ENCODE measurements at regions not wholly inside any gene's neighbourhood (a gene's known extent, or its start where the extent isn't known, plus 50 kb on each side); places are given as distances from the start of the nearest gene placed in this dataset.

DNA sequence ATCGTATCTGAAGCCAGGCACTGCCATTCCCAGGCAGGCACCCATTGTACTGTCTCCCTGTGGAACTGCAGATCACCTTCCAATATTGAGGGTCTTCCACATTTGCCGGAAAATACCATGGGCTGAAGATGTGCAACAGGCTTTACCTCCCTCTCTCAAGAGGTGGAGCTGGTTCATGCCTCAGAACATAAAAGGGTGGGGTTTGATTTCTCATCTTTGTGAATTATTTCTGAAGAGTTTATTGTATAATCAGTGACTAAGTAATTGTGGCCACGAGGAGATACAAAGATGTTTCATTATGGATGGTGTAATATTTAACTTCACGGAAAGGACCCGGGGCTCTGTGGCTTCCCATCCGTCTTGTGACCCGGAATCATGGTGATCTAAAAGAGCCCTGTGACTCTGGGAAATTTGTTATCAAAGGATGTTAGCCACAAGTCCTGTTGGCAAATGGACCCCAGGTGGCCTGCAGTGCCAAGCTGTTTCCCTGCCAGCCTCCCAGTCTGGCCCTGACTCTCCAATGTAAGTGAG is 230.5 kb downstream of the LACC1 start:
- H3K4me3 Mint-ChIP-seq: no peak overlapping the region
- no peak overlapping the region for H3K27ac Mint-ChIP-seq
- no peaks in the 10 kb centered on the region for H3K4me1 Mint-ChIP-seq (ENCODE audit: low read depth)
- H3K27me3 Mint-ChIP-seq (ENCODE audit: low read depth): no peaks in the 10 kb centered on the region
- no peaks in the 10 kb centered on the region for H3K9me3 Mint-ChIP-seq
- H3K36me3 Mint-ChIP-seq (ENCODE audit: low read depth): no peaks in the 10 kb centered on the region
- DNase-seq (ENCODE audit: low spot score): no peak

DNA sequence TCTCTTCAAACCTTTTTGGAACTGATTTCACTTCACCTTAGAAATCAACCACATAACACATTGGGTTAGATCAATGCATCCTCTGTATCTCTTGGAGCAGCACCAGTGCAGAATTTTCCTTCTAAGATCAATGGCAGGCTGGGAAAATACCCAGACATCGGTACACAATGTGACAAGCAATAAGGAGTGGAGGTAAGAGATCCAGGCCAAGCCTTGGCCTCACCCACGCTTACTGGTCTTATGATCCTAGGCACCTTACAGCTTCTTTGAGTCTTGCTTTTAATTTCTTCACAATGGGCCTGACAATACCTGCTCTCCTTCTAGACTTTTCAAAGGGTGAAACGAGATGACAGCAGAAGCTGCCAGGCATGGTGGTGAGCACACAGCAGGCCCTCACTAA is 232.0 kb downstream of the LACC1 start:
- Mint-ChIP-seq H3K4me3 (no peak overlapping the region), H3K9me3 (no peaks in the 10 kb centered on the region), H3K4me1 (ENCODE audit: low read depth) (no peaks in the 10 kb centered on the region), H3K27me3 (ENCODE audit: low read depth) (no peaks in the 10 kb centered on the region), H3K27ac (no peak overlapping the region), H3K36me3 (ENCODE audit: low read depth) (no peaks in the 10 kb centered on the region)
- DNase-seq (ENCODE audit: low spot score): no peak

DNA sequence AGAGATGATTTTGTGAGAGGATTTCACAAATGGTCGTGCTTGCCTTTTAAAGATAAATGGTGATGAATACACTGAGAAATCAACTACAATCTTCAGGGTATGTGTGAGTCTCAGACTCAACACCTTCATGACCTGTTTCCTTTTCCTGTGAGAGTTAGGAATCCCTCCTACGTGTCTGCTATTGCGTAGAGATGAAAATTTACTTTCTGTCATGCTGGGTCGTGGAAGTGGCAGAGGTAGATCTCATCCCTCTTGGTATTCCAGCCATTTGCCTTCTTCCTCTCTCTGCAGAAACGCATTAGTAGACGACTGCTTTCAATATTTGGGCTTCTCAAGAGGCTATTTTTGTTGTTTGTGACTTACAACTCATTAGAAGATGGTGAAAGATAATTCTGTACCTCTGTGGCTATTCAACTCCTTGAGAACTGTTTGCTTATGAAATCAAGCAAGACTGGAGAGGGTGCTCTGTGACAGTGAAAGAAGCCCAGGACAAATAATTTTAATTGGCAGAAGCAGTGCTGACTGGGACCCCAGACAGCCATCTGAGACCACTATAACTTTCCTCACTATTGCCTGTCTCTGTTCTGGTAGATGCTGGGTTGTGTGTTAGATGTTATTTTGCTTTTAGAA is 233.1 kb downstream of the LACC1 start:
- H3K9me3 Mint-ChIP-seq: no peaks in the 10 kb centered on the region
- no peak for DNase-seq (ENCODE audit: low spot score)
- peaks cover 5% of the 10 kb centered on the region for H3K4me1 Mint-ChIP-seq (ENCODE audit: low read depth)
- H3K4me3 Mint-ChIP-seq: no peak overlapping the region
- H3K27me3 Mint-ChIP-seq (ENCODE audit: low read depth): no peaks in the 10 kb centered on the region
- no peaks in the 10 kb centered on the region for H3K36me3 Mint-ChIP-seq (ENCODE audit: low read depth)
- H3K27ac Mint-ChIP-seq: no peak overlapping the region

DNA sequence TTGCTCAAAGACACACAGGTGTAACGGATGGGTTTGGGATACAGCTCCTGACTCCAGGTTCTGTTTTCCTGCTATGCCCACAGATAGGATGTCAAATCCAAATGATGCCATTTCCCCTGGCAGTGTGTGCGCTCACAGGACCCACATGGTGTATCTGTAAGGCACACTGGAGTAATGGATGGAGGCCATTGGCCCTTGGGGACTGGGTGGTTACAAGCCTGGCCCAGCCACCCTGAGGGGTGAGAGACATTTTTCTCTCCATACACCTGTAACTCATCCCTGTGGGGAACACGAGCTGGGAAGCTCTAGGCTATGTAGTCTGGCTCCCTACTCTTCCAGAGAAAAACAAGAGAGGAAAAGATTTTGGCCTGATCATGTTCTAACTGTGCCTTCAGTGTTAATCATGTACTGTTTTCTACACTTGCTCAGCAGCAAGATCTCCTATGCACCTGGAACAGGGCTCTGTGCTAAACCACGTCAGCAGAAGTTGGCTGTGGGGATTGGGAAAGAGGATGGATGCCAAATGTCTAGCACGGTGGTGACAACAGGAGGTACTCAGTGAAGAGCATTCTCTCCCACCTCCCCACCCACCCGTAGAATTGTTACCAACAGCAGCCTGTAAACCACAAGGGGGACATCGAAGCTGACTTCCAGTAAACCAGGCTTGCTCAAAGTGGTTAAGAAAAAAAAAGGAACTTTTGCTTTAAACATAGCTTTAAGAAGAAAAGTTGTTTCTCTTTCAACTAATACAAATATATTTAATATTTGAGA is 237.0 kb downstream of the LACC1 start:
- Mint-ChIP-seq H3K4me1 (ENCODE audit: low read depth) (peaks cover 5% of the 10 kb centered on the region), H3K27ac (no peak overlapping the region), H3K4me3 (no peak overlapping the region), H3K9me3 (no peaks in the 10 kb centered on the region), H3K36me3 (ENCODE audit: low read depth) (no peaks in the 10 kb centered on the region), H3K27me3 (ENCODE audit: low read depth) (peaks cover 2% of the 10 kb centered on the region)
- no peak for DNase-seq (ENCODE audit: low spot score)

DNA sequence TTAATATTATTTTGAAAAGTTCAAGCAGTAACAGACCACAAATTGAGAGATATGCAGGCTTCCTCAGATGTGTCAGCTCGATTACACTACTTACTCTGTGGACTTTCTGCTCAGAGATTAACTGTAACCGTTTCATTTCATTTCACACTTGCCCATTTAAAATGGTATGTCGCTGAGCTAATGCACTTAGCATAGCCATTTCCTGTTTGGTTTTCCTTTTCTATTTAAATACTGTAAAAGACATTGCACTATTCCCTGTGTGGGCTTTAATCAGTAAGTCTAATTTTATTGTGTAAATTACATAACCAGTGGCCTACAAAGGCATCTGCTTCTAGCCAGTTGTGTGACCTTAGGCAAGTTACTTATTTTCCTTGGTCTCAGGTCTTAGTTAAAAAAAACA is 237.6 kb downstream of the LACC1 start:
- no peak for DNase-seq (ENCODE audit: low spot score)
- Mint-ChIP-seq H3K4me1 (ENCODE audit: low read depth) (peaks cover 5% of the 10 kb centered on the region), H3K27ac (no peak overlapping the region)

DNA sequence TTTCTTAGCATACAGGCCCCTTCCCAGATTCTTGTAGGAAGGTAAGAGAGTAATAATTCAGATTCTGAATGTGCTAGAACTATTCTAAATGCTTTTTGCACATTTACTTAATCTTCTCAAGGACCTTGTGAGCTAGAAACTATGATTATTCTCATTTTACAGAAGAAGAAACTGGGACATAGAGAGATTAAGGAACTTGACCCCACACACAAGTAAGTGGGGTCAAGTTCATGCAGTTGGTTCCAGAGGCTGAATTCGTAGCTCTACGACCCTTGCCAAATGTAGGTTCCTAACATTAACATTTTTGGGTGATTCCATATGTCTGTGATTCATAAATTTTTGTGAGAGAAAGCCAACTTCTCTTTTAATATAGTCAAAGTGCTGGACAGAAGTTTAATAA is 238.1 kb downstream of the LACC1 start:
- no peak overlapping the region for H3K27ac Mint-ChIP-seq
- peaks cover 5% of the 10 kb centered on the region for H3K4me1 Mint-ChIP-seq (ENCODE audit: low read depth)
- no peaks in the 10 kb centered on the region for H3K9me3 Mint-ChIP-seq
- no peaks in the 10 kb centered on the region for H3K36me3 Mint-ChIP-seq (ENCODE audit: low read depth)
- no peak for DNase-seq (ENCODE audit: low spot score)
- H3K4me3 Mint-ChIP-seq: no peak overlapping the region
- H3K27me3 Mint-ChIP-seq (ENCODE audit: low read depth): peaks cover 2% of the 10 kb centered on the region

More for the DNA sequence above, 237.6 kb downstream of the LACC1 start:
- H3K4me3 Mint-ChIP-seq: no peak overlapping the region
- no peaks in the 10 kb centered on the region for H3K36me3 Mint-ChIP-seq (ENCODE audit: low read depth)
- H3K9me3 Mint-ChIP-seq: no peaks in the 10 kb centered on the region
- peaks cover 2% of the 10 kb centered on the region for H3K27me3 Mint-ChIP-seq (ENCODE audit: low read depth)

DNA sequence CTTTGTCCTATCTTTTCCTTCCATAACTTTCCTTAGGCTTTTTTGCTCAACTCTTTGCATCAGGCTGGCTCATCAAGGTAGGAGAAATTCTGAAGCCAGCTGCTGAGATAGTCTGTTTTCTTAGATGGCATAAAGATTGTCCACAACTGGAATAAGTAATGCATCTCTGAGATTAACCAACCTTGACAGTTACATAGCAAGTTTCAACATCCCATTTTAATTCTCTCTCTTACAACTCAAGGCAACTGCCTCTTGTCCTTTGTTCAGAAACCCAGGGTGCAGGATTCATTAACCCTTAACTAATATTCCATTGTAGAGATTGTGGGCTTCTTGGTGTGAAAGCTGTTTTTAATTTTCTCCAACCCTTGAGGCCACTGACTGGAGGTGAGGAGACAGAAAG is 239.2 kb downstream of the LACC1 start:
- Mint-ChIP-seq H3K27ac (no peak overlapping the region), H3K4me1 (ENCODE audit: low read depth) (peaks cover 5% of the 10 kb centered on the region), H3K4me3 (no peak overlapping the region), H3K9me3 (peaks cover 3% of the 10 kb centered on the region), H3K36me3 (ENCODE audit: low read depth) (no peaks in the 10 kb centered on the region), H3K27me3 (ENCODE audit: low read depth) (peaks cover 2% of the 10 kb centered on the region)
- no peak for DNase-seq (ENCODE audit: low spot score)

DNA sequence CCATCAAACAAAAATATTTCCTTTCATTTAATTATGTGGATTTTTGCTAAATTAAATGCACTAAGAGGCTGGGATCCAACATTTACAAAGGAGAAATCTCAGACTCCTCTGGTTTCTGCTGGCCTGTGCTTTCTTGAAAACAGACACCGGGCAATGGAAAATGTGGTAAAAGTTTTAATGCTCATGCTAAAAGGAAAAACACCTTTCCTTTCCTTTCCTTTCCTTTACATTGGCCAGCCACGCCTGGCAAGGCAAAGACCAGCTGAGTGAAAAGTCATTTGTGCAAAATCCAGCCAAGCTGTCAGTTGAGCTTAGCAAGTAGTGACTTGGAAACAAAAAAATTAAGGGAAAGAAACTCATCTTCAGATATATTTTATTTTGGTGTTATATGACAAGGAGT is 240.3 kb downstream of the LACC1 start:
- Mint-ChIP-seq H3K27ac (no peak overlapping the region), H3K4me3 (no peak overlapping the region), H3K4me1 (ENCODE audit: low read depth) (peaks cover 5% of the 10 kb centered on the region), H3K36me3 (ENCODE audit: low read depth) (no peaks in the 10 kb centered on the region), H3K9me3 (peaks cover 11% of the 10 kb centered on the region), H3K27me3 (ENCODE audit: low read depth) (peaks cover 2% of the 10 kb centered on the region)
- no peak for DNase-seq (ENCODE audit: low spot score)

DNA sequence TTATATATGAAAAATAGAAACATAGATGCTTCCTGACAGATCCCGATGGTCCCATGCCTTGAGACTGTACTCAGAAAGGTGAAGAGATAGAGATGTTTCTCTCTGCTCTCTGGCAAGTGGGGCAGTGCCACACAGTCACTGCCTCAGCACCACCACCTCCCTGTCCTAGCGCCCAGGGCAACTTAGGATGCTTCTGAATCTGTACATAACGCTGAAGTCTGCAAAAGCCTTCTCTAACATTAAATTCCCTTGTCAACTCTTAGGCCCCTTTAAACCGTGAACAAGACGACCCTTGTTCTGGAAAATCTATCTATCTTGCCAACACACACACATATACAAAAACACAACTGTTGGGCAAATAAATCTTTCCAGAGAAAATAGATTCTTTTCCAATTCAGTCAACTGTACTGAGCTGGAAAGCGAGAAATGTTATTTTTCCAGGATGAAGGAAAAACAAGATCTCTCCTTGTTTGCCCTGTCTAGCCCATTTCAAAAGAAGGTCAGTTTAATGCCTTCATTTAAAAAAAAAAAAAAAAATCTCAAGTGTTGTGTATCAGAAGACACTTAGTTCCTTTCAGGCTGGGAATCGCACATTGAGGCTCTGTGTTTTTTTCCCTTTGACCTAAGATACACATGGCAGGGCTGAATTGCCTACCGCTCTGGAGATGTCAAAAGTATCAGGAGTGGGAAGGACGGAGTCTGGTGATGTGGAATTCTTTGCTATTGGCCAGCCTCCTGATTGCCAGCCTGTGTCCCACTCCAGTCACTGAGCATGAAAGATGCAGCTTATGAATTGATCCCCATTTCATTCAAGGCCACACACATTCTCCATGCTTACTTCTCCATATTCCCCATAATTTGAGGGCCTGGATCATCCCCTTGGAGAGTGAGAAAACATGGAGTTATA is 241.4 kb downstream of the LACC1 start:
- Mint-ChIP-seq H3K4me3 (no peak overlapping the region), H3K4me1 (ENCODE audit: low read depth) (peaks cover 5% of the 10 kb centered on the region), H3K27ac (no peak overlapping the region), H3K36me3 (ENCODE audit: low read depth) (no peaks in the 10 kb centered on the region), H3K9me3 (peaks cover 11% of the 10 kb centered on the region), H3K27me3 (ENCODE audit: low read depth) (peaks cover 2% of the 10 kb centered on the region)
- no peak for DNase-seq (ENCODE audit: low spot score)

DNA sequence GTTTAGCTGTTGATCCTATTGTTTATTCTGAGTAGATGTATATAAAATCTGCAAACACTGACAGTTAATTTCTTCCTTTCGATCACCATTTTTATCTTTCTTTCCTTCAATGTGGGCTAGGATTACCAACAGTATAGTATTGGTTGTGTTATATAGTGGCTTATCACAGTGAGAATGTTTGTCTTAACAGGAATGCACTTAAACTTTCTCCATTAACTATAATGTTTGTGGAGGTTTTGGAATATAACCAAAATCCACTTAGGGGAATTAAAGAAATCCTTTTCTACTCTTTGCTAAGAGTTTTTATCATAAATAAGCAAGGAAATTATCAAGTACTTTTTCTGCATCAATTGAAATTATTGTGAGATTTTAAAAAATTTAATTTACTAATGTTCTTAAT is 244.6 kb downstream of the LACC1 start:
- no peaks in the 10 kb centered on the region for H3K4me1 Mint-ChIP-seq (ENCODE audit: low read depth)
- H3K27ac Mint-ChIP-seq: no peak overlapping the region
- H3K4me3 Mint-ChIP-seq: no peak overlapping the region
- DNase-seq (ENCODE audit: low spot score): no peak
- no peaks in the 10 kb centered on the region for H3K36me3 Mint-ChIP-seq (ENCODE audit: low read depth)
- H3K9me3 Mint-ChIP-seq: peaks cover 11% of the 10 kb centered on the region
- H3K27me3 Mint-ChIP-seq (ENCODE audit: low read depth): peaks cover 5% of the 10 kb centered on the region

DNA sequence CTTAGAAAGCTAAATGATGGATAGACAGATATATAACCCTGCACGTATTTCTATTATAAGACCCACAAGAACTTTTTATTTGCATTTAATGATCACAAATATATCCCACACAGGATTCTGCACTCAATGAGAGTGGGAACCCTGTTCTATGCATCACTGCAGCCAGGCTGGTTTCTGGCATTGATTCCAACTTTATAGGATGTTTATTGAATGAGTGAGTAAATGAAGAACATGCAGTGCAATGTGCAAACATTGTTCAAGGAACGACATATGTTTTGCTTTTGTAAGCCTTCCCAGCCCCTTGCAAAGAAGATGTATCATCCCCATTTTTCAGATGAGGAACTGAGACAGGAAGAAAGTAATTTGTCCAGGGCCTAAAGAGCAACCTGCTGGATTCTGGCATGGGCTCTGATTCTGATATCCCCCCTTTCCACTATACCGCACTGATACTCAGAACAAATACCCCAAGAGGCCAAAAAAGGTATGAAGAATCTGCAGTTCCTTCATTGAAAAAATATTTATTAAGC is 246.3 kb downstream of the LACC1 start:
- DNase-seq (ENCODE audit: low spot score): no peak
- Mint-ChIP-seq H3K36me3 (ENCODE audit: low read depth) (no peaks in the 10 kb centered on the region), H3K27me3 (ENCODE audit: low read depth) (peaks cover 6% of the 10 kb centered on the region), H3K9me3 (peaks cover 11% of the 10 kb centered on the region), H3K4me1 (ENCODE audit: low read depth) (no peaks in the 10 kb centered on the region), H3K27ac (no peak overlapping the region), H3K4me3 (no peak overlapping the region)

DNA sequence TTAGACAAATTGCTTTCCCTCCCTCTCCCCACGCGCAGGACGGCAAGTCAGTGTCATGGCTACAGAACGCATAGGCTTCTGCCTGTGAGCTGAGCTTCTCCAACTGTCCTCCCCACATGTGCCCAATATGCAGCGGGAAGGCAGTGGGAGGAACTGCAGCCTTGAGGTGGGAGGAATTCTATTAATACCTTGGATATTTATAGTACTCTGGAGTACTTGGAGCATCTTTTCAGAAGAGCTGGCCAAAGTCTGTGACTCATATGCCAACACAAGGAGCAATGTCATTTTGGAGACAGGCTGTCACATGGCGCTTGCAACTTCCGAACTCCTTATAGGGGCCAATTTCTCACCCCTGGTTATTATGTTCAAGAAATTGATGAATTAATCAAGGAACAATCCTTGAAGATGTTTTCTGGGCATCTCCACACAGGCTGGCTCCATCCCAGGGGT is 245.0 kb upstream of the SERP2 start:
- DNase-seq (ENCODE audit: low spot score): no peak
- Mint-ChIP-seq H3K36me3 (ENCODE audit: low read depth) (no peaks in the 10 kb centered on the region), H3K27me3 (ENCODE audit: low read depth) (peaks cover 9% of the 10 kb centered on the region)

DNA sequence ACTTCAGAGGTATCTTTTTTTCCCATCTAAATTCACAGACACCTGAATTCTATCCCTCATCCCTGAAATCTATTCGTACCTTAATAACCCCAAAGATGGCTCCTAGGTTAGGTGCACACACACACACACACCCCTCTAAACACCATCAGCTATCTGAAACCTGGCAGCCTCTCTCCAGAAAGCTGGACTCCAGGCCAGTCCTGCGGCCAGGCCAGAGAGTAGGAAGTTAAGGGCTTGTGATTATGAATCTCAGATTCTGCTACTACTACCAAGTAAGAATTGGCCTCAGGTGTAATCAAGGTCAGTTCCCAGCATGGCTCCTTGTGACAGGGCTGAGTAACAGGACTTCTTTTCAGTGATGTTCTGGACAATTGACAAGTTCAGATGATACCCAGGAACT is 244.2 kb upstream of the SERP2 start:
- DNase-seq (ENCODE audit: low spot score): no peak
- Mint-ChIP-seq H3K27me3 (ENCODE audit: low read depth) (peaks cover 9% of the 10 kb centered on the region), H3K27ac (no peak overlapping the region), H3K36me3 (ENCODE audit: low read depth) (no peaks in the 10 kb centered on the region), H3K4me3 (no peak overlapping the region), H3K9me3 (peaks cover 3% of the 10 kb centered on the region), H3K4me1 (ENCODE audit: low read depth) (no peaks in the 10 kb centered on the region)

More for the DNA sequence above, 245.0 kb upstream of the SERP2 start:
- Mint-ChIP-seq H3K27ac (no peak overlapping the region), H3K9me3 (peaks cover 11% of the 10 kb centered on the region), H3K4me1 (ENCODE audit: low read depth) (no peaks in the 10 kb centered on the region), H3K4me3 (no peak overlapping the region)

Data from T-helper 2 cell treated with Interferon-gamma antibody and Interleukin-4, amounts not matched to agents 5 μg/mL and 100 μg/mL, for 36 hours (primary cell).